GM19452 (cell line): ENCODE measurements at regions not wholly inside any gene's neighbourhood (a gene's known extent, or its start where the extent isn't known, plus 50 kb on each side); places are given as distances from the start of the nearest gene placed in this dataset.
"Not testable (repeated sequence)": the region's sequence is repeated elsewhere in the genome, so short reads cannot be mapped to it uniquely, and the experiment has no call there.

Experiments
- ATAC-seq: cut with Tn5 transposase; IDR thresholded peaks from one replicate; pipeline ENCODE4 v1.9.1; 2021; ENCODE audit not compliant: unreplicated experiment

- no peak for ATAC-seq
These were observed 125.0 kb downstream of the URI1 start for GRCh38 chr19:30066781-30067759.

GRCh38 chr19:30067956-30068506 lies 126.0 kb downstream of the URI1 start:
- ATAC-seq: not testable (repeated sequence)

- no peak for ATAC-seq
These were observed 126.7 kb downstream of the URI1 start for GRCh38 chr19:30068528-30069395.

GRCh38 chr19:30069535-30070197 lies 127.6 kb downstream of the URI1 start:
- ATAC-seq: no peak

GRCh38 chr19:30070198-30070967 lies 128.3 kb downstream of the URI1 start:
- ATAC-seq: no peak

GRCh38 chr19:30070968-30071632 lies 129.1 kb downstream of the URI1 start:
- ATAC-seq: no peak

GRCh38 chr19:30071871-30072270 lies 129.8 kb downstream of the URI1 start:
- no peak for ATAC-seq

GRCh38 chr19:30073152-30074000 lies 131.3 kb downstream of the URI1 start:
- ATAC-seq: no peak

GRCh38 chr19:30074096-30074495 lies 132.1 kb downstream of the URI1 start:
- ATAC-seq: no peak

GRCh38 chr19:30074741-30075715 lies 133.0 kb downstream of the URI1 start:
- no peak for ATAC-seq

- no peak for ATAC-seq
These were observed 134.1 kb downstream of the URI1 start for GRCh38 chr19:30076101-30076551.

GRCh38 chr19:30076751-30077670 lies 135.0 kb downstream of the URI1 start:
- no peak for ATAC-seq

- ATAC-seq: no peak
These were observed 135.9 kb downstream of the URI1 start for GRCh38 chr19:30077851-30078355.

- ATAC-seq: no peak
These were observed 136.4 kb downstream of the URI1 start for GRCh38 chr19:30078381-30078910.

- ATAC-seq: no peak
These were observed 137.2 kb downstream of the URI1 start for GRCh38 chr19:30079200-30079599.

GRCh38 chr19:30082168-30082567 lies 140.1 kb downstream of the URI1 start:
- no peak for ATAC-seq
